Aorta (tissue), 5 donors: ENCODE measurements at regions not wholly inside any gene's neighbourhood (a gene's known extent, or its start where the extent isn't known, plus 50 kb on each side); places are given as distances from the start of the nearest gene placed in this dataset.

Experiments used
- ATAC-seq: fragments of 200-7000 bp; cut with Tn5 transposase; one replicate; pipeline ENCODE4 v1.9.1; 2022; ENCODE audit warnings: moderate library complexity; ENCODE audit not compliant: low FRiP score
- DNase-seq, 2 donors: peaks; one replicate each; pipeline ENCODE4 v3.0.0-alpha.2; 2020
- H3K27ac ChIP-seq, 2 donors: one replicate each; pipeline ENCODE4 v1.5.1; 2013; ENCODE audit warnings: low read length in 2 of 2, mild to moderate bottlenecking in 2 of 2, moderate library complexity in 2 of 2, control low read depth in 1 of 2, inconsistent platforms in 1 of 2, low read depth in 1 of 2
- H3K27me3 ChIP-seq, 2 donors: one replicate each; pipeline ENCODE4 v1.6.1; 2013; ENCODE audit warnings: control low read depth in 1 of 2, low read length in 1 of 2, mild to moderate bottlenecking in 1 of 2, moderate library complexity in 1 of 2; ENCODE audit not compliant: insufficient read depth in 2 of 2, control insufficient read depth in 1 of 2
- H3K36me3 ChIP-seq, 2 donors: one replicate each; pipeline ENCODE4 v1.6.1; 2013; ENCODE audit warnings: control low read depth in 1 of 2, low read length in 1 of 2, mild to moderate bottlenecking in 1 of 2; ENCODE audit not compliant: insufficient read depth in 2 of 2, control insufficient read depth in 1 of 2
- H3K4me1 ChIP-seq, 2 donors: one replicate each; pipeline ENCODE4 v1.6.1; 2013; ENCODE audit warnings: low read length in 2 of 2, control low read depth in 1 of 2, mild to moderate bottlenecking in 1 of 2, moderate library complexity in 1 of 2; ENCODE audit not compliant: insufficient read depth in 2 of 2, control insufficient read depth in 1 of 2
- H3K4me3 ChIP-seq, 2 donors: one replicate each; pipeline ENCODE4 v1.5.1; 2013; ENCODE audit warnings: low read length in 2 of 2, control low read depth in 1 of 2, mild to moderate bottlenecking in 1 of 2
- H3K9me3 ChIP-seq: one replicate; pipeline ENCODE4 v1.6.1; 2013; ENCODE audit warnings: mild to moderate bottlenecking, low read length; ENCODE audit not compliant: control insufficient read depth
- WGBS, 2 donors: extraction: QIAGEN DNeasy Blood & Tissue Kit; methylation state at CpG; one replicate each; pipeline ENCODE4 v1.1.7; 2013; 5-methylcytosine and 5-hydroxymethylcytosine counted together
- intact Hi-C, 2 donors: fragments of 100-400 bp; cut with DNase I; formaldehyde crosslinking; loops; one replicate each; pipeline versions ENCODE4 v1.14.2 to v1.15.0; 2022
- donor health status: healthy with polysubstance abuse.
- donor health status: Bipolar disorder and iron deficiency.
- donor health status: DM: no; HTN: no; CAD: no.
- donor health status: DM: no; HTN: no; CAD: no.
- donor health status: DM: yes; HTN: yes; CAD: no.

GRCh38 chr4:60814549-60814948, 385.6 kb upstream of the ADGRL3 start:
- 94 to 95% methylated on average over 4 of the region's 4 CpGs for WGBS, 2 donors
- DNase-seq (no peak), ATAC-seq (no peak)
- Histone ChIP-seq H3K4me1 (no peaks in the 10 kb centered on the region), H3K9me3 (no peaks in the 10 kb centered on the region), H3K27me3 (no peaks in the 10 kb centered on the region), H3K27ac (no peak overlapping the region), H3K4me3 (no peak overlapping the region), H3K36me3 (no peaks in the 10 kb centered on the region)
- intact Hi-C loops = no loop called here

DNA sequence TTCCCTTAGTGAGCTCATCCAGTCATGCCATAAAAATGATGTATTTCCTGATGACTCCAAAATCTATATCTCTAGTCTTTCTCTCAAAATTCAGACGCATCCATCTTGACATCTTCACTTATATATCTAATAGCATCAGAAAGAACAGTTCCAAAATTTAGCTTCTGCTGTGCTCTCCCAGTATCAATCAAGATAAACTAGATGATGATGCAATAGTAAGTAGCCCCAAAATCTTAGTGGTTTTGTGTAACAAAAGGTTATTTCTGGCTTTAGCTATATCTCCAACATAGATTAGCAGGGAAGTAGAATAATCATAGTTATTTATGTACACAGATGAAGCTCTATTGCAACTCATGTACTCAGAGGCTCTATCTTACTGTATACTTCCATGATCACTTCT, 382.5 kb upstream of the ADGRL3 start:
- ATAC-seq (no peak), DNase-seq (no peak)
- intact Hi-C loops = no loop called here
- H3K9me3 ChIP-seq = no peaks in the 10 kb centered on the region
- H3K36me3 ChIP-seq = no peaks in the 10 kb centered on the region
- H3K4me3 ChIP-seq = no peak overlapping the region
- no peak overlapping the region for H3K27ac ChIP-seq
- H3K27me3 ChIP-seq = no peaks in the 10 kb centered on the region
- WGBS, 2 donors = 86 to 97% methylated on average over 1 of the region's 1 CpG
- H3K4me1 ChIP-seq = no peaks in the 10 kb centered on the region

DNA sequence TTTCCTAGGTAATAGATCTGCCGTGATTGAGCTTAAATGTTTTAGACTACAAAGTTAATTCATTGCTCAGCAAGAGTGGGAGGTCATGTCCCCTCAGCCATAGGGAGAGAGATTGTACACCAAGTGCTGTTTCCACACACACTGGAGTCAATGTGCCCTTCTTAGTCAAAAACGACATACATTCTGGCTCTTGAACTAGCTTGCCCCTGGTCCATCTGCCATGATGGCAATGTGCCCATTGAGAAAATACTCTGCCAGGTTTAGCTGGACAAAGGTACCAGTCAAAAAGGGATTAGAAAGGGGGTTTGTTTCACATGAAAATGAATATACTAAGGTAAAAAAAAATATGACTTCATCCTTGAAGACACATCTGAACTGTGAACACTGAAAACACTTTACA, 377.1 kb upstream of the ADGRL3 start:
- intact Hi-C loops = no loop called here
- DNase-seq = no peak

DNA sequence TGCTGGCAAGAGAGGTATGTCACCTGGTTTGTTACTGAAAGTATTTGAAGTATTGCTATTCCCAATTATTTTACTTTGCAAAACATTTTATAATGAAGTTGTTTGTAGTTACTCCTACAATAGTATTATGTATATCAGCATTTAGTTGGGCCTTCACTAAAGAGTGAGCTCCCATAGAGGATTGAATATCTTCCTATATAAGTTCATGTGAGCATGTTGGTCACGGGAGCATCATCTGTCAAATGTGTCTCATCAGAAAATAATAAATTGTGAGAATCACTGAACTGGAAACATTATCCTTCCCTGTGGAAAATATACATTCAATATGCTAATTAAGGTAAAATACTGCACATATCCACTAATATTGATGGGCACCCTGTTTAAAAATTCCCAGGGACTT, 360.1 kb upstream of the ADGRL3 start:
- 97 to 100% methylated on average over 1 of the region's 1 CpG for WGBS, 2 donors
- Histone ChIP-seq H3K9me3 (no peaks in the 10 kb centered on the region), H3K27ac (no peak overlapping the region), H3K27me3 (no peaks in the 10 kb centered on the region), H3K4me3 (no peak overlapping the region), H3K4me1 (no peaks in the 10 kb centered on the region), H3K36me3 (no peaks in the 10 kb centered on the region)
- DNase-seq (no peak), ATAC-seq (no peak)
- intact Hi-C loops = no loop called here

More for the DNA sequence above, 377.1 kb upstream of the ADGRL3 start:
- no peak for ATAC-seq
- Histone ChIP-seq H3K27ac (no peak overlapping the region), H3K9me3 (no peaks in the 10 kb centered on the region), H3K36me3 (no peaks in the 10 kb centered on the region), H3K27me3 (no peaks in the 10 kb centered on the region), H3K4me3 (no peak overlapping the region), H3K4me1 (no peaks in the 10 kb centered on the region)
- 62% methylated on average over 2 of the region's 2 CpGs for WGBS, 2 donors

- Histone ChIP-seq H3K27ac (no peak overlapping the region), H3K4me3 (no peak overlapping the region), H3K36me3 (no peaks in the 10 kb centered on the region), H3K4me1 (no peaks in the 10 kb centered on the region), H3K27me3 (no peaks in the 10 kb centered on the region), H3K9me3 (no peaks in the 10 kb centered on the region)
- ATAC-seq = no peak
- intact Hi-C loops = no loop called here
- WGBS, 2 donors = 89 to 90% methylated on average over 4 of the region's 4 CpGs
- no peak for DNase-seq
These were observed 353.4 kb upstream of the ADGRL3 start for GRCh38 chr4:60846678-60847077.

- no peak for DNase-seq
- intact Hi-C loops = no loop called here
- WGBS, 2 donors = 85 to 92% methylated on average over 4 of the region's 4 CpGs
- Histone ChIP-seq H3K4me1 (no peaks in the 10 kb centered on the region), H3K4me3 (no peak overlapping the region), H3K9me3 (no peaks in the 10 kb centered on the region), H3K36me3 (no peaks in the 10 kb centered on the region), H3K27ac (no peak overlapping the region), H3K27me3 (no peaks in the 10 kb centered on the region)
- no peak for ATAC-seq
These were observed 352.5 kb upstream of the ADGRL3 start for GRCh38 chr4:60847614-60848013.

DNA sequence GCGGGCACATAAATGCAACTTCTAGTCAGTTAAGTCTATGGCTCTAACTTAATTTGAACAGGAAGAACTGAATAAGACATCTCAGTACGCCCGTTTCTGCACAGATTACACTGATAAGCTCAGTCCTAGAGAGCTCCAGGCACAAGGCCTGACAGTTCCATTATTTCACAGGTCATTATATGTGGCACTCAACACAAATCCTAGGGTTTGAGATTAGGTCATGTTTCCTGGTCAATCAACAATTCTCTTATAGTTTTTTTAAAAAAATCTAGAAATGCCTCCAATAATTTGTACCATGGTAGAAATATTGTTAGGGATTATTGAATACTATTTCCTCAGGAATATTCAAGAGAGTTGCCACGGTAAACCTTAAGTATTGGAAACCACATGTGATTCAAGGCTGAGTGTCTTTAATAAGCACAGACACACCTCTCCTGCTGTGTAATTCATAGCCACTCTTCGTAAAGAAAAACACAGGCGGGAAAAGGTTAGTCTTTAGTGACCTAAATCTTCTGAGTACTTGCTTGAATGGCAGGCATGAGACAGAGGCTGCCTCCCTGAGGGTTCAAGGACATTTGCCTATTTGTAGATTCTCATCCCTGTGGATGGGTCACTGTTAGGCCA, 342.9 kb upstream of the ADGRL3 start:
- H3K36me3 ChIP-seq = no peaks in the 10 kb centered on the region
- WGBS, 2 donors = 60 to 62% methylated on average over 6 of the region's 6 CpGs
- ATAC-seq = no peak
- H3K9me3 ChIP-seq = no peaks in the 10 kb centered on the region
- intact Hi-C loops = no loop called here
- no peaks in the 10 kb centered on the region for H3K4me1 ChIP-seq
- H3K4me3 ChIP-seq = no peak overlapping the region
- no peak overlapping the region for H3K27ac ChIP-seq
- no peak for DNase-seq
- no peaks in the 10 kb centered on the region for H3K27me3 ChIP-seq

GRCh38 chr4:60863442-60863841, 336.7 kb upstream of the ADGRL3 start:
- Histone ChIP-seq H3K4me3 (no peak overlapping the region), H3K27ac (no peak overlapping the region), H3K9me3 (no peaks in the 10 kb centered on the region), H3K36me3 (no peaks in the 10 kb centered on the region), H3K27me3 (no peaks in the 10 kb centered on the region), H3K4me1 (no peaks in the 10 kb centered on the region)
- no peak for ATAC-seq
- intact Hi-C loops = no loop called here
- no peak for DNase-seq
- WGBS, 2 donors = 97 to 100% methylated on average over 3 of the region's 3 CpGs

DNA sequence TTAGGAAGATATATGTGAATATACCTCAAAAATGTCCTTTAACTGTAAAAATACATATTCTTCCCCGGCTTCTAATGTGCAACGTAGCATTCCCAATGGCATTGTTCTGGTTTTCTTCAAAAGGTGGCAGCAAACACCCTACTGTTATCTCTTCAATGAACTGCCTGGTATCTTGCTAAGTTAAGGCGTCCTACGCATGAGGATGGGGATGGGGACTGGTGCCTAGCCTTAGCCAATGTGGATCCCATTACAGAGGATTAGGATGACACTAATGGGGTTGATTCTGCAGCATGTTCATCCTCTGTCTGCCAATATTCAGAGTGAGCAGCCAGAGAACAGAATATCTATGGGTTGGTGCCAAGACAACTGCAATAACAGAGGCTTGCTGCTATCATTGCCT, 334.9 kb upstream of the ADGRL3 start:
- H3K9me3 ChIP-seq = no peaks in the 10 kb centered on the region
- no peaks in the 10 kb centered on the region for H3K27me3 ChIP-seq
- no peaks in the 10 kb centered on the region for H3K4me1 ChIP-seq
- H3K4me3 ChIP-seq = no peak overlapping the region
- ATAC-seq = no peak
- 50 to 60% methylated on average over 4 of the region's 4 CpGs for WGBS, 2 donors
- intact Hi-C loops = no loop called here
- DNase-seq = no peak
- no peaks in the 10 kb centered on the region for H3K36me3 ChIP-seq
- no peak overlapping the region for H3K27ac ChIP-seq
